CD8-positive, alpha-beta memory T cell (primary cell): ENCODE measurements at regions not wholly inside any gene's neighbourhood (a gene's known extent, or its start where the extent isn't known, plus 50 kb on each side); places are given as distances from the start of the nearest gene placed in this dataset.
A peak's percentile ranks its signal among the peaks of the same experiment; 100 is the strongest.

Source experiments
- CTCF ChIA-PET: fragments of 350-600 bp; sonication (Branson Sonifier 250); formaldehyde crosslinking; loops from one replicate; lab custom pipeline; 2021; ENCODE audit warnings: antibody characterized with exemption; lab: Charles Lee
- POLR2A ChIA-PET: fragments of 350-600 bp; sonication (Branson Sonifier 250); formaldehyde crosslinking; loops from one replicate; lab custom pipeline; 2021; ENCODE audit warnings: antibody characterized with exemption; lab: Charles Lee
- DNase-seq, 5 donors: peaks; one replicate each; pipeline versions ENCODE4 v3.0.0 to v3.0.0-alpha.2; 2020 to 2022; ENCODE audit warnings: mixed read lengths in 1 of 5
- H3K27ac ChIP-seq: one replicate; pipeline ENCODE4 v1.7.0; 2013; ENCODE audit warnings: low read depth, mild to moderate bottlenecking, low read length, moderate library complexity
- H3K27me3 ChIP-seq: 2 replicates; pipeline ENCODE4 v1.7.0; 2013; ENCODE audit warnings: low read length, mild to moderate bottlenecking; ENCODE audit not compliant: insufficient read depth, poor library complexity, severe bottlenecking
- H3K36me3 ChIP-seq: 2 replicates; pipeline ENCODE4 v1.7.0; 2013; ENCODE audit warnings: mild to moderate bottlenecking, low read length, moderate library complexity; ENCODE audit not compliant: insufficient read depth
- H3K4me1 ChIP-seq: 2 replicates; pipeline ENCODE4 v1.7.0; 2013; ENCODE audit warnings: mild to moderate bottlenecking, low read length, moderate library complexity; ENCODE audit not compliant: insufficient read depth
- H3K4me3 ChIP-seq: 2 replicates; pipeline ENCODE4 v1.7.0; 2013; ENCODE audit warnings: mild to moderate bottlenecking, low read length
- H3K9me3 ChIP-seq: 2 replicates; pipeline ENCODE4 v1.7.0; 2013; ENCODE audit warnings: mild to moderate bottlenecking, low read length
- H3K27ac Mint-ChIP-seq, 8 donors: one replicate each; pipeline ENCODE4 v1.8.0; 2020 to 2021; ENCODE audit warnings: mixed read lengths in 8 of 8, mild to moderate bottlenecking in 6 of 8, inconsistent platforms in 3 of 8, moderate library complexity in 3 of 8
- H3K27me3 Mint-ChIP-seq, 2 donors: one replicate each; pipeline ENCODE4 v1.8.0; 2020 to 2021; ENCODE audit warnings: mixed read lengths in 2 of 2, mild to moderate bottlenecking in 1 of 2, moderate library complexity in 1 of 2
- H3K36me3 Mint-ChIP-seq, 3 donors: one replicate each; pipeline ENCODE4 v1.8.0; 2020 to 2021; ENCODE audit warnings: mixed read lengths in 3 of 3, inconsistent platforms in 1 of 3, mild to moderate bottlenecking in 1 of 3
- H3K4me1 Mint-ChIP-seq, 3 donors: one replicate each; pipeline ENCODE4 v1.8.0; 2020 to 2021; ENCODE audit warnings: mixed read lengths in 3 of 3, inconsistent platforms in 1 of 3, mild to moderate bottlenecking in 1 of 3
- H3K4me3 Mint-ChIP-seq, 7 donors: one replicate each; pipeline ENCODE4 v1.8.0; 2020 to 2021; ENCODE audit warnings: mixed read lengths in 7 of 7, mild to moderate bottlenecking in 6 of 7, moderate library complexity in 4 of 7, inconsistent platforms in 2 of 7
- H3K9me3 Mint-ChIP-seq, 5 donors: one replicate each; pipeline ENCODE4 v1.8.0; 2020 to 2022; ENCODE audit warnings: mixed read lengths in 5 of 5, mild to moderate bottlenecking in 3 of 5, moderate library complexity in 2 of 5, inconsistent platforms in 1 of 5

DNA sequence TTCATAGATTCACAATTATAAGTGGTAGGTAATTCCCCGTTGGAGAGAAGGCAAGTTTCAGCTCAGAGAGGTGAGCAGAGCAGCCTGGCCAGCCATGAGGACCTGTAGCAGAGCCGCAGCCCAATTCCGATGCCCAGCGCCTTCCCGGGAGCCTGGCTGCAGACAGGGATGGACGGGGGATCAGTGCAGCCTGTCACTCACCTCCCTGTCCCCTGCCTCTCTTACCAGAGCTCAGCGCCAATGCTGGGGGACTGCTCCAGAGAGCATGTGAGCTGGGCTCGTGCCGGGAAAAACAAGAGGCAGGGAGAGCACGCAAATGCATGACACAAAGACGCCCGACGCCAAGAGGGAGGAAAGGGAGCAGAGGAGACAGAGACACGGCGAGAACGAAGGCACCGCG lies 231.9 kb downstream of the BCL11B start:
- no peak overlapping the region for H3K4me3 Mint-ChIP-seq
- no peaks in the 10 kb centered on the region for H3K4me1 ChIP-seq

DNA sequence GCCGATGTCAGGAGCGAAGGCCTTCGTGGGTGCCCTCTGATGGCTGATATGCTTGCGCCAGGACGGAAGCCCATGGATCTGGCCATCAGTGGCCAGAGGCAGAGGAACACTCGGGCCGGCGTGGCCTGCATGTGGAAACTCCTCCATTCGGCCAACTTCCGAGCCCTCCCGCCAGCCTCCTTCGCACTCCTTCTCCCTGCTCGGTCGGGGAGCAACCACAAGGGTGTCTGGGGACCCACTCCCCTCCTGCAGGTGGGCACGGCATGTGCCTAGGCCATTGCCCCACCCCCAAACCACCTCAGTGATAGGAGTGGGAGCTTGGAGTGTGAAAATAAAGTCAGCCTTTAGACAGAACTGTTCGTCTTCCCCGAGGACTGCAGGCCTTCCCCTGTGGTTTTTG lies 231.3 kb downstream of the BCL11B start:
- H3K4me1 ChIP-seq = no peaks in the 10 kb centered on the region
- Mint-ChIP-seq H3K4me3 (no peak overlapping the region), H3K9me3 (no peaks in the 10 kb centered on the region), H3K4me1 (peaks cover 0 to 6% (median 4%) of the 10 kb centered on the region in 3 donors), H3K36me3 (peaks cover 0 to 3% (median 3%) of the 10 kb centered on the region in 3 donors), H3K27me3 (no peaks in the 10 kb centered on the region), H3K27ac (no peak overlapping the region)
- H3K27ac ChIP-seq = no peak overlapping the region
- no peaks in the 10 kb centered on the region for H3K9me3 ChIP-seq
- CTCF ChIA-PET = no interaction called here
- H3K27me3 ChIP-seq = no peaks in the 10 kb centered on the region
- no peak overlapping the region for H3K4me3 ChIP-seq
- DNase-seq = no peak
- POLR2A ChIA-PET = no interaction called here
- no peaks in the 10 kb centered on the region for H3K36me3 ChIP-seq

More for the DNA sequence above, 231.9 kb downstream of the BCL11B start:
- Histone ChIP-seq H3K27ac (no peak overlapping the region), H3K36me3 (no peaks in the 10 kb centered on the region), H3K4me3 (no peak overlapping the region), H3K9me3 (no peaks in the 10 kb centered on the region), H3K27me3 (no peaks in the 10 kb centered on the region)
- H3K27me3 Mint-ChIP-seq = peaks cover 0 to 2% of the 10 kb centered on the region in 2 donors
- CTCF ChIA-PET = no interaction called here
- peaks cover 0 to 4% (median 0%) of the 10 kb centered on the region in 3 donors for H3K4me1 Mint-ChIP-seq
- H3K9me3 Mint-ChIP-seq = no peaks in the 10 kb centered on the region
- H3K27ac Mint-ChIP-seq = no peak overlapping the region
- POLR2A ChIA-PET = no interaction called here
- DNase-seq = no peak
- peaks cover 0 to 3% (median 3%) of the 10 kb centered on the region in 3 donors for H3K36me3 Mint-ChIP-seq

DNA sequence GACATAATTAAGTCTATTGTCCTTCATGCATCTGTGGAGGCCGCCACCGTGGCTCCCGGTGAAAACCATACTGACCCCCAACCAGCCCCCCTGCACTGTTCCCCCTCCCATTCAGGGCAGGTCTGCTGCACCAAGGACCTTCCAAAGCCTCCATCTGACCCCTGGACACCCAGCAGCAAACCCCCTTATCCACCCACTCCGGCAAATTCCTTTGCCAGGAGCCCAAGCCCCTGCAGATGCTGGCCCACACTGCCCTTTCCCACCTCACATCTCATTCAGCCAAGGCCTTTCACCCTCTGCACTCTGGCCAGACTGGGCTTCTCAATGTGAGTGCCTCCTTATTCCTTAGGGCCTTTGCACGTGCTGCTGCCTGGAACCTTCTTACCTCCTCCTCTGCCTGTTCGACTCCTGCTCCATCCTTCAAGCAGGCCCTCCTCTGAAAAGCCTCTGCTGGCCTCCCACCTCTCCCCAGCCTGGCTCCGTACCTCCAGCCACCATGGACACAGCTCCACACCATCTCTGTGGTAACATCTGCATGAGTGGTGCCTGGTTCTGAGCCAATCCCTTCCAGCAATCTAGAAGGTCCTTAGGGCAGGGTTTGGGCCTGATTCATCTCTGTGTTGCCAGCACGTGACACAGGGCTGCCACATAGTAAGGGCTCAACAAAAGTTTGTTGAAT lies 230.7 kb downstream of the BCL11B start:
- no peak overlapping the region for H3K4me3 ChIP-seq
- H3K27ac ChIP-seq = no peak overlapping the region
- CTCF ChIA-PET = no interaction called here

DNA sequence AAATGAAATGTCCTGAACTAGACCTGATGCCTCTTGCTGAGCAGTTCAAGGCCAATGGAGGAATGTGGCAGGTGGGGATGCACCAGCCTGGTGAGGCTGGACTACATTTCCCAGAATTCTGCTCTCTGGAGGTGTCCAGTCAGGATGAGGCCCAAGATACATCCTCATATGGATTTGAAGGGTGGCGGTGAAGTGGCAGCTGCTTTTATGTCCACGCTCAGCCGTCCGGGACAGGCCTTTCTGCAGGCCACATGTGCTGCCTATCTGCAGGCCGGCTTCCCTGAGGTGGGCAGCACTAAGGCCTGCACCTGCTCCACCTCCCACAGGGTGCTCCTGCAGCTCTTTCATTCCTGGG lies 230.2 kb downstream of the BCL11B start:
- peaks cover 4 to 12% (median 7%) of the 10 kb centered on the region in 3 donors for H3K4me1 Mint-ChIP-seq
- no peaks in the 10 kb centered on the region for H3K27me3 Mint-ChIP-seq
- H3K9me3 Mint-ChIP-seq = no peaks in the 10 kb centered on the region
- H3K4me3 Mint-ChIP-seq = no peak overlapping the region
- Histone ChIP-seq H3K27ac (no peak overlapping the region), H3K36me3 (no peaks in the 10 kb centered on the region), H3K9me3 (no peaks in the 10 kb centered on the region), H3K4me3 (no peak overlapping the region), H3K4me1 (peaks cover under 1% of the 10 kb centered on the region), H3K27me3 (no peaks in the 10 kb centered on the region)
- DNase-seq = no peak
- H3K36me3 Mint-ChIP-seq = peaks cover 0 to 6% (median 3%) of the 10 kb centered on the region in 3 donors
- H3K27ac Mint-ChIP-seq = no peak overlapping the region
- ChIA-PET CTCF (no interaction called here), POLR2A (no interaction called here)

More for the DNA sequence above, 230.7 kb downstream of the BCL11B start:
- no peak overlapping the region for H3K27ac Mint-ChIP-seq
- Histone ChIP-seq H3K27me3 (no peaks in the 10 kb centered on the region), H3K4me1 (no peaks in the 10 kb centered on the region), H3K9me3 (no peaks in the 10 kb centered on the region), H3K36me3 (no peaks in the 10 kb centered on the region)
- no peaks in the 10 kb centered on the region for H3K9me3 Mint-ChIP-seq
- no peaks in the 10 kb centered on the region for H3K27me3 Mint-ChIP-seq
- no peak for DNase-seq
- peaks cover 0 to 9% (median 4%) of the 10 kb centered on the region in 3 donors for H3K4me1 Mint-ChIP-seq
- POLR2A ChIA-PET = no interaction called here
- peaks cover 0 to 3% (median 3%) of the 10 kb centered on the region in 3 donors for H3K36me3 Mint-ChIP-seq
- no peak overlapping the region for H3K4me3 Mint-ChIP-seq

DNA sequence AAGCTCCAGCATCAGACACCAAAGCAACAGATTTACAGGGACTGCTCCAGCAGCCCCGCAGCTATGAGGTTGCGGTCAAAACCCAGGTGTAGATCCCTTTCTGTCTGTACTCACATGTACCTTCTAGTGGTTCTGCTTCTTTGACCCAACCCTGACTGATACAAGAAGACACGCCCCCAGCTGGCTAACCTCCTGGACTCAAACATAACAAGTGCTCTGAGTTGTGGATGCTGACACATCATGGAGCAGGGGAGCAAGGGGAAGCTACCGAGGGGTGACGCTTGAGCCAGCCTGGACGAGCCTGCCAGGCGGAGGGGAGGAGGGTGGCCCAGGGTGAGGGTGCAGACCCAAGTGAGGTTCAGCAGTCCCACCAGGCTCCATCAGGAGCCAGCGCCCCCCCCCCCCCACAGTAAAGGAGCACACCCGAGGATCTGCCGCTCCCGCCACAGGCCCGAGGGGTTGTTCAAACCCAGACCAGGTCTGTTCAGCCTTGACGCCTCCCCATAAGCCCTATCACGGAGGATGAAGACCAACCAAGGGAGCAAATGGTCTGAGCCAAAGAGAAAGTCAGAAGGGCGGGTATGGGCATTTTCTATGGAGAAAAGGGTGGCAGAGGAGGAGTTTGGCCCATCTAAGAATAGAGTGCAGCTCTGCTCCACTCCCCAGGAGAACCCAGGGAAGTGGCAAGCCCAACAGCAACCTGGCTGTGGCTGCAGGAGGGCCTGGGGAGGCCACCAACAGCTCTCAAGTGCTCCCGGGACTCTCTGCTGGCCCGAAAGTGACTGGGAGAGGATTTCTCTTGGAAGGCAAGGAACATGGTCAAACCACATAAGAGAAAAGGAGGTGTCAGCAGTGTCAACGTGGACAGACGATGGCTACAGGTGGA lies 229.4 kb downstream of the BCL11B start:
- H3K27me3 ChIP-seq = no peaks in the 10 kb centered on the region
- no peaks in the 10 kb centered on the region for H3K36me3 ChIP-seq
- Mint-ChIP-seq H3K4me3 (no peak overlapping the region), H3K9me3 (no peaks in the 10 kb centered on the region), H3K27me3 (no peaks in the 10 kb centered on the region), H3K4me1 (peaks cover 12 to 21% (median 15%) of the 10 kb centered on the region in 3 donors), H3K27ac (peak overlapping the region in 1 of 8 donors; percentile 23), H3K36me3 (peaks cover 0 to 6% (median 3%) of the 10 kb centered on the region in 3 donors)
- no peak overlapping the region for H3K27ac ChIP-seq
- peaks cover 9% of the 10 kb centered on the region for H3K4me1 ChIP-seq
- DNase-seq = no peak
- H3K4me3 ChIP-seq = no peak overlapping the region
- H3K9me3 ChIP-seq = no peaks in the 10 kb centered on the region
- POLR2A ChIA-PET = no interaction called here
- CTCF ChIA-PET = no interaction called here

DNA sequence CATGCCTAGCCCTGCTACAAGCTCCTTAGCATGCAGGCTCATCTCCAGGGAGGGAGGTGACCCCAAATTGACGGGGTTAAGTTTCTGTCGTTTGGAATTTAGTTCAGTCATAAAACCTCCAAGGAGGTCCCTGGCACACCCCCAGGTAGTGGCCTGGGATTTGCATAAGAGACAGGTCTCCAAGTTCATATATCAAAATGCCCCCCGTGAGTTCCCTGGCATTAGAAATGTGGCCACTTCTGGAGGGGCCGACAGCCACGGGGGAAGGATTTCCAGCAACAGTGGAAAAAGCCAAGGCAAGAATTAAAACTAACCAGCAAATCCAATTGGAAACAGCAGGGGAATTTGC lies 228.8 kb downstream of the BCL11B start:
- ChIA-PET POLR2A (no interaction called here), CTCF (no interaction called here)
- Histone ChIP-seq H3K27me3 (no peaks in the 10 kb centered on the region), H3K9me3 (no peaks in the 10 kb centered on the region), H3K36me3 (no peaks in the 10 kb centered on the region), H3K27ac (no peak overlapping the region), H3K4me1 (peaks cover 14% of the 10 kb centered on the region), H3K4me3 (no peak overlapping the region)
- Mint-ChIP-seq H3K36me3 (peaks cover 0 to 6% (median 3%) of the 10 kb centered on the region in 3 donors), H3K9me3 (no peaks in the 10 kb centered on the region), H3K4me1 (peaks cover 18 to 27% (median 21%) of the 10 kb centered on the region in 3 donors), H3K27me3 (no peaks in the 10 kb centered on the region), H3K27ac (peak overlapping the region in 1 of 8 donors; percentile 14), H3K4me3 (no peak overlapping the region)
- no peak for DNase-seq

DNA sequence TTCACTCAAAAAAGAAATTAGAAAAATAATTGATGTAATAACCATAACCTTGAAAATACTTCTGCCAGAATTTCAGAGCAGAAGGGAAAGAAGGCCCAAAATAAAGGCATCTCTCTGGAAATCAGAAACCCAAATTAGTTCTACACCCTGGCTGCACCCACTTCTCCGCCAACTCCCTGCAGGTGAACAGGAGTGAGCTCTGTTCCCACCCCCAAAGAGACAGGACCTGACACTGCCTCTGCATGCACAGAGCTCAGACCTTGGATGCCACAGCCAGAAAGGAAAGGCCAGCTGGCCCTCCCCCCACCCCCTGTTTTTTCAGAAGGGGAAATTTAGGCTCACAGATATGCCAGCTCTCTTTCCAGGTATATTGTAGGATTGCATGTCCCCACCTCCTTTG lies 228.2 kb downstream of the BCL11B start:
- Histone ChIP-seq H3K4me1 (peaks cover 17% of the 10 kb centered on the region), H3K4me3 (no peak overlapping the region), H3K27ac (no peak overlapping the region), H3K27me3 (no peaks in the 10 kb centered on the region), H3K36me3 (no peaks in the 10 kb centered on the region), H3K9me3 (no peaks in the 10 kb centered on the region)
- POLR2A ChIA-PET = no interaction called here
- CTCF ChIA-PET = no interaction called here
- Mint-ChIP-seq H3K36me3 (peaks cover 0 to 6% (median 3%) of the 10 kb centered on the region in 3 donors), H3K4me1 (peaks cover 23 to 32% (median 27%) of the 10 kb centered on the region in 3 donors), H3K27ac (peak overlapping the region in 1 of 8 donors; percentile 72), H3K27me3 (peaks cover 0 to 2% of the 10 kb centered on the region in 2 donors), H3K4me3 (no peak overlapping the region), H3K9me3 (no peaks in the 10 kb centered on the region)
- DNase-seq = no peak

DNA sequence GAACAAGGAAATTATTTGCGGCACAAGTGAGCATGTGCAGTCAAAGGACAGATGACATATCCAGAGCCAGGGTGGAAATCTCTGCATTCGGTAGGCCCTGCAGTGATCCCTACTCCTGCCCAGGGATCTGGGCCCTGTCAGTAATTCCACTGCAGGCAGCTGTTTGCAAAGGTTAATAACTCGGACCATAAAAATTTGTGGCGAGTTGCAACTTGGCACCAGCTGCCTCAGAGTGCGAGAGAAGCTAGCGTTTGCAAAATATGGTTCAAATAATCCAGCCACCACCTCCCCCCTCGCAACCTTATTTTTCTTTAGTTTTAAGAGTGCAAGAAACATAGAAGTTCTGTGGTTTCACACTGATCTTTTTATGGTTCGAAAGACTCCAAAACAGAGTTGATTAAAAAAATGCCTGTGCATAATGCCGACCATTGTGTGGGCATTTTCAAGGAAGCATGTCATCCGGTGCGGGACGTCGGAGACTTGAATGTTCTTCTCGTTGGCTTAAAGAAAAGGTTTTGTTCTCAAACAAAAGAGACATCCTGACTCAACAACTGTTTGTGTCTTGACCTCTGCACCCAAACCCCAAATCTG lies 224.5 kb downstream of the BCL11B start:
- peak in 2 of 5 donors; percentile 13 to 21 for DNase-seq
- H3K27me3 Mint-ChIP-seq = peaks cover 0 to 3% of the 10 kb centered on the region in 2 donors
- CTCF ChIA-PET = no interaction called here

More for the DNA sequence above, 224.5 kb downstream of the BCL11B start:
- Mint-ChIP-seq H3K4me1 (peaks cover 38 to 48% (median 43%) of the 10 kb centered on the region in 3 donors), H3K9me3 (peaks cover 5 to 12% (median 11%) of the 10 kb centered on the region in 5 donors), H3K4me3 (peak overlapping the region in 6 of 7 donors; percentile 14 to 72 (median 47)), H3K27ac (peak overlapping the region in 3 of 8 donors; percentile 38 to 64 (median 57)), H3K36me3 (peaks cover 3 to 20% (median 8%) of the 10 kb centered on the region in 3 donors)
- peaks cover 24% of the 10 kb centered on the region for H3K4me1 ChIP-seq
- H3K4me3 ChIP-seq = no peak overlapping the region
- POLR2A ChIA-PET = interaction anchor here (0.7 kb wide), 1 partner anchor 8 kb away, joined by 3 read pairs; no protein-coding TSS in a partner anchor
- H3K9me3 ChIP-seq = no peaks in the 10 kb centered on the region
- no peak overlapping the region for H3K27ac ChIP-seq
- no peaks in the 10 kb centered on the region for H3K27me3 ChIP-seq
- no peaks in the 10 kb centered on the region for H3K36me3 ChIP-seq
